IMR-90 (cell line): ENCODE measurements at regions not wholly inside any gene's neighbourhood (a gene's known extent, or its start where the extent isn't known, plus 50 kb on each side); places are given as distances from the start of the nearest gene placed in this dataset.

Source experiments
- ATAC-seq: fragments of 200-7000 bp; cut with Tn5 transposase; 2 replicates; pipeline ENCODE4 v1.9.1; 2020; ENCODE audit warnings: low read depth, mild to moderate bottlenecking, moderate library complexity
- BruUV-seq: library from RNA; stranded (reverse); fragments of 400-500 nt; replicated peaks from 2 replicates; lab custom pipeline; 2021; lab: Mats Ljungman, UMichigan
- CTCF ChIA-PET: fragments of 300-600 bp; formaldehyde crosslinking; extraction: SDS; loops from one replicate; lab custom pipeline; 2021; ENCODE audit warnings: antibody characterized with exemption; lab: Yijun Ruan, JAX
- POLR2A ChIA-PET: fragments of 300-600 bp; sonication (Branson Sonifier 250); formaldehyde crosslinking; loops from one replicate; lab custom pipeline; 2022; ENCODE audit warnings: antibody characterized with exemption; ENCODE audit not compliant: unreplicated experiment; lab: Charles Lee
- DNase-seq: peaks from one replicate; pipeline ENCODE4 v3.0.0; 2013
- H2AFZ ChIP-seq: replicated peaks from 2 replicates; pipeline ENCODE3; 2013; ENCODE audit warnings: low read length, mild to moderate bottlenecking; ENCODE audit not compliant: poor library complexity
- H2AK5ac ChIP-seq: 2 replicates; pipeline ENCODE4 v1.6.1; 2013; ENCODE audit warnings: low read depth, low read length, inconsistent platforms
- H2AK9ac ChIP-seq: replicated peaks from 2 replicates; pipeline ENCODE3; 2013; ENCODE audit warnings: mild to moderate bottlenecking, low read depth, low read length, moderate library complexity; ENCODE audit not compliant: poor library complexity
- H2BK120ac ChIP-seq: 2 replicates; pipeline ENCODE4 v1.6.1; 2013; ENCODE audit warnings: low read depth, low read length, inconsistent platforms
- H2BK15ac ChIP-seq: 3 replicates; pipeline ENCODE4 v1.6.1; 2013; ENCODE audit warnings: low read depth, low read length, inconsistent platforms
- H2BK20ac ChIP-seq: 2 replicates; pipeline ENCODE4 v1.6.1; 2013; ENCODE audit warnings: low read depth, mild to moderate bottlenecking, inconsistent platforms, low read length, moderate library complexity
- H2BK5ac ChIP-seq: 2 replicates; pipeline ENCODE4 v1.6.1; 2013; ENCODE audit warnings: mild to moderate bottlenecking, low read depth, low read length, inconsistent platforms; ENCODE audit not compliant: poor library complexity, severe bottlenecking
- H3K14ac ChIP-seq: replicated peaks from 2 replicates; pipeline ENCODE4 v1.6.1; 2013; ENCODE audit warnings: low read depth, low read length, inconsistent platforms
- H3K18ac ChIP-seq: 2 replicates; pipeline ENCODE4 v1.6.1; 2013; ENCODE audit warnings: low read depth, low read length, control low read depth
- H3K23ac ChIP-seq: 2 replicates; pipeline ENCODE4 v1.6.1; 2013; ENCODE audit warnings: low read depth, low read length, inconsistent platforms
- H3K27ac ChIP-seq: 2 replicates; pipeline ENCODE4 v1.5.1; 2013; ENCODE audit warnings: mild to moderate bottlenecking, control low read depth, low read length; ENCODE audit not compliant: insufficient read depth
- H3K27me3 ChIP-seq: 2 replicates; pipeline ENCODE4 v1.6.1; 2013; ENCODE audit warnings: low read length; ENCODE audit not compliant: control insufficient read depth, insufficient read depth
- H3K36me3 ChIP-seq: 2 replicates; pipeline ENCODE4 v1.6.1; 2013; ENCODE audit warnings: low read length, mixed read lengths; ENCODE audit not compliant: control insufficient read depth, insufficient read depth
- H3K4ac ChIP-seq: 2 replicates; pipeline ENCODE4 v1.6.1; 2013; ENCODE audit warnings: low read depth, low read length, inconsistent platforms
- H3K4me1 ChIP-seq: 2 replicates; pipeline ENCODE4 v1.6.1; 2013; ENCODE audit warnings: low read length, mixed read lengths; ENCODE audit not compliant: control insufficient read depth, insufficient read depth
- H3K4me2 ChIP-seq: 2 replicates; pipeline ENCODE4 v1.6.1; 2013; ENCODE audit warnings: low read depth, mild to moderate bottlenecking, control low read depth, low read length, moderate library complexity
- H3K4me3 ChIP-seq: 2 replicates; pipeline ENCODE4 v1.5.1; 2013; ENCODE audit warnings: low read depth, mild to moderate bottlenecking, control low read depth, low read length, moderate library complexity; ENCODE audit not compliant: insufficient read depth
- H3K56ac ChIP-seq: 2 replicates; pipeline ENCODE4 v1.6.1; 2013; ENCODE audit warnings: low read length, inconsistent platforms; ENCODE audit not compliant: insufficient read depth; ENCODE audit errors: extremely low read depth
- H3K79me1 ChIP-seq, 2 experiments: 2 replicates each; pipeline ENCODE4 v1.6.1; 2013; ENCODE audit warnings: low read length in 2 of 2, inconsistent platforms in 1 of 2, low read depth in 1 of 2
- H3K9ac ChIP-seq: 2 replicates; pipeline ENCODE4 v1.6.1; 2013; ENCODE audit warnings: low read depth, low read length, control low read depth
- H3K9me1 ChIP-seq: 2 replicates; pipeline ENCODE4 v1.6.1; 2013; ENCODE audit warnings: low read length, inconsistent platforms; ENCODE audit not compliant: insufficient read depth
- H3K9me3 ChIP-seq: 2 replicates; pipeline ENCODE4 v1.6.1; 2013; ENCODE audit warnings: low read length; ENCODE audit not compliant: control insufficient read depth, insufficient read depth
- H4K20me1 ChIP-seq: 2 replicates; pipeline ENCODE4 v1.6.1; 2013; ENCODE audit warnings: low read length, inconsistent platforms; ENCODE audit not compliant: insufficient read depth
- H4K5ac ChIP-seq: 2 replicates; pipeline ENCODE4 v1.6.1; 2013; ENCODE audit warnings: mild to moderate bottlenecking, low read depth, low read length, control low read depth
- H4K8ac ChIP-seq, 2 experiments: 2 replicates each; pipeline ENCODE4 v1.6.1; 2013; ENCODE audit warnings: low read depth in 2 of 2, low read length in 2 of 2, control low read depth in 1 of 2, inconsistent platforms in 1 of 2
- H4K91ac ChIP-seq: 2 replicates; pipeline ENCODE4 v1.6.1; 2013; ENCODE audit warnings: low read depth, low read length, inconsistent platforms; ENCODE audit not compliant: insufficient read depth
- BHLHE40 ChIP-seq: fragments of 150-350 bp; IDR thresholded peaks from 2 replicates; pipeline ENCODE4 v1.6.1; 2016; ENCODE audit warnings: mild to moderate bottlenecking, low read depth, low read length
- CEBPB ChIP-seq: IDR thresholded peaks from 2 replicates; pipeline ENCODE4 v1.6.1; 2012; ENCODE audit warnings: low read depth, low read length, improper control_type of control experiment
- CHD1 ChIP-seq: IDR thresholded peaks from 2 replicates; pipeline ENCODE4 v1.6.1; 2012; ENCODE audit warnings: low read depth, low read length, improper control_type of control experiment
- CTCF ChIP-seq: conservative IDR thresholded peaks from 2 replicates; pipeline ENCODE4 v1.5.1; 2012; ENCODE audit warnings: mild to moderate bottlenecking, low read depth, low read length, improper control_type of control experiment
- ELK1 ChIP-seq: fragments of 150-350 bp; IDR thresholded peaks from 2 replicates; pipeline ENCODE4 v1.6.1; 2016; ENCODE audit warnings: low read depth, mild to moderate bottlenecking, low read length, moderate library complexity, borderline replicate concordance
- FOS ChIP-seq: fragments of 150-350 bp; IDR thresholded peaks from 2 replicates; pipeline ENCODE4 v1.6.1; 2016; ENCODE audit warnings: low read depth, low read length
- MAFK ChIP-seq: IDR thresholded peaks from 2 replicates; pipeline ENCODE4 v1.6.1; 2012; ENCODE audit warnings: low read depth, low read length, improper control_type of control experiment
- MAZ ChIP-seq: IDR thresholded peaks from 2 replicates; pipeline ENCODE4 v1.6.1; 2012; ENCODE audit warnings: low read depth, mild to moderate bottlenecking, low read length, improper control_type of control experiment, moderate library complexity, borderline replicate concordance
- MXI1 ChIP-seq: IDR thresholded peaks from 2 replicates; pipeline ENCODE4 v1.6.1; 2012; ENCODE audit warnings: low read depth, mild to moderate bottlenecking, low read length, moderate library complexity, borderline replicate concordance
- NFE2L2 ChIP-seq: fragments of 150-350 bp; IDR thresholded peaks from 2 replicates; pipeline ENCODE4 v1.6.1; 2016; ENCODE audit warnings: low read depth, mild to moderate bottlenecking, low read length
- POLR2A ChIP-seq: IDR thresholded peaks from 2 replicates; pipeline ENCODE4 v1.6.1; 2012; ENCODE audit warnings: mild to moderate bottlenecking, low read depth, low read length
- RAD21 ChIP-seq: IDR thresholded peaks from 2 replicates; pipeline ENCODE4 v1.6.1; 2012; ENCODE audit warnings: low read length, improper control_type of control experiment
- RCOR1 ChIP-seq: IDR thresholded peaks from 2 replicates; pipeline ENCODE4 v1.6.1; 2012; ENCODE audit warnings: mild to moderate bottlenecking, low read length, improper control_type of control experiment; ENCODE audit not compliant: insufficient replicate concordance
- RFX5 ChIP-seq: IDR thresholded peaks from 2 replicates; pipeline ENCODE4 v1.8.0; 2012; ENCODE audit warnings: low read depth, mild to moderate bottlenecking, low read length, moderate library complexity
- SMC3 ChIP-seq: fragments of 150-350 bp; IDR thresholded peaks from 2 replicates; pipeline ENCODE4 v1.6.1; 2016; ENCODE audit warnings: low read depth, mild to moderate bottlenecking, antibody characterized with exemption, low read length, moderate library complexity
- USF2 ChIP-seq: fragments of 150-350 bp; IDR thresholded peaks from 2 replicates; pipeline ENCODE4 v1.6.1; 2017; ENCODE audit warnings: mild to moderate bottlenecking, antibody characterized with exemption, low read length, low read depth
- WGBS, 2 experiments: methylation state at CpG; one replicate each; pipeline versions ENCODE4 v1.1.5 to v1.1.7; 2013; ENCODE audit warnings: missing lambda C conversion rate in 2 of 2; ENCODE audit not compliant: insufficient read length in 1 of 2; ENCODE audit errors: extremely low coverage in 2 of 2; 5-methylcytosine and 5-hydroxymethylcytosine counted together
- dilution Hi-C: fragments of 300-500 bp; cut with HindIII; formaldehyde crosslinking; loops from one replicate; pipeline ENCODE4 v1.14.3; 2018; ENCODE audit warnings: low sequenced_read_pairs; ENCODE audit not compliant: unreplicated experiment
- in situ Hi-C: fragments of 300-500 bp; cut with MboI; formaldehyde crosslinking; loops from 3 replicates; pipeline ENCODE4 v1.14.3; 2019; ENCODE audit warnings: low sequenced_read_pairs, inconsistent platforms, mixed read lengths
- intact Hi-C: fragments of 100-400 bp; cut with micrococcal nuclease; formaldehyde crosslinking; loops from 2 replicates; pipeline ENCODE4 v1.10.0; 2022

GRCh38 chr1:199590708-199591107 lies 436.8 kb upstream of the NR5A2 start:
- Histone ChIP-seq H3K4me3 (no peak overlapping the region), H2BK20ac (no peak overlapping the region), H4K91ac (no peak overlapping the region), H3K56ac (no peak overlapping the region), H3K9me1 (no peaks in the 10 kb centered on the region), H4K20me1 (no peaks in the 10 kb centered on the region), H3K27ac (no peak overlapping the region), H3K18ac (no peak overlapping the region), H2AFZ (no peak overlapping the region), H3K27me3 (peaks cover 4% of the 10 kb centered on the region; the same call in 1 of the 2 replicates), H3K9me3 (no peaks in the 10 kb centered on the region), H4K8ac (no peak overlapping the region), H2BK120ac (no peak overlapping the region), H3K4ac (no peak overlapping the region), H3K9ac (no peak overlapping the region), H3K14ac (no peak overlapping the region), H3K4me1 (no peaks in the 10 kb centered on the region), H2BK15ac (no peak overlapping the region), H3K79me1 (no peaks in the 10 kb centered on the region), H4K5ac (no peak overlapping the region), H3K23ac (no peak overlapping the region), H3K4me2 (no peak overlapping the region), H2AK5ac (no peak overlapping the region), H2BK5ac (no peak overlapping the region), H2AK9ac (no peak overlapping the region), H3K36me3 (no peaks in the 10 kb centered on the region)
- ATAC-seq (no peak), DNase-seq (no peak)
- TF ChIP-seq MXI1 (no peak), RFX5 (no peak), RAD21 (no peak), ELK1 (no peak), USF2 (no peak), MAZ (no peak), RCOR1 (no peak), CTCF (no peak), MAFK (no peak), POLR2A (no peak), CHD1 (no peak), NFE2L2 (no peak), SMC3 (no peak), BHLHE40 (no peak), CEBPB (no peak), FOS (no peak)
- in situ Hi-C loops (no loop called here), dilution Hi-C loops (no loop called here), intact Hi-C loops (no loop called here)
- BruUV-seq = no TSS peak
- POLR2A ChIA-PET = no interaction called here
- no CpG with 5 or more reads among the region's 2 CpGs for WGBS, 2 experiments
- CTCF ChIA-PET = no interaction called here
